ENCODE measurements at regions not wholly inside any gene's neighbourhood (a gene's known extent, or its start where the extent isn't known, plus 50 kb on each side); places are given as distances from the start of the nearest gene placed in this dataset.

DNA sequence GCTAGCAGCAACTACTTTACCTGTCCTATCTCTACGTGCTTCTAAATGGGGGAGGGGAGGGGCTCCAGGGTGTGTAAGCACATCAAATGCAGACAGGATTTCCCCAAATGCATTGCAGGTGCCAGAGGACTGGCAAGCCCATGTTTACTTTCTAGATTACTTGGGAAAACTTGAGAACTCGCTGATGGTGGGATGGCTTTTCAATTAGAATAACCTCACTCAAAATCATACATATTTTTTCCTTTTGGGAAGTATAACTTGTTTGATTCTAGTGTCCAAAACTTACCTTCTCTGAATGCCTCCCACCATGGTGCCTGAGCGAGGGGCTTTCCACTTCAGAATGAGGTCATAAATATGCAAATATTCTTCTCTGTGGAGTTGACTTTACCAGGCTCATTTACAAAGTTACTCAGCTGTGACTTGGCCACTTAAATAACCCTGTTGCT is 191.3 kb upstream of the RHOBTB1 start:
- Histone ChIP-seq H3K27ac (ENCODE audit: low read depth, low read length) (no peak overlapping the region), H3K4me3 (ENCODE audit: low read depth, low read length) (no peak overlapping the region), H3K27me3 (ENCODE audit: control insufficient read depth, insufficient read depth, low read length) (no peaks in the 10 kb centered on the region), H3K9me3 (ENCODE audit: control insufficient read depth, insufficient read depth, low read length) (no peaks in the 10 kb centered on the region)
- TF ChIP-seq, protein P1, sequence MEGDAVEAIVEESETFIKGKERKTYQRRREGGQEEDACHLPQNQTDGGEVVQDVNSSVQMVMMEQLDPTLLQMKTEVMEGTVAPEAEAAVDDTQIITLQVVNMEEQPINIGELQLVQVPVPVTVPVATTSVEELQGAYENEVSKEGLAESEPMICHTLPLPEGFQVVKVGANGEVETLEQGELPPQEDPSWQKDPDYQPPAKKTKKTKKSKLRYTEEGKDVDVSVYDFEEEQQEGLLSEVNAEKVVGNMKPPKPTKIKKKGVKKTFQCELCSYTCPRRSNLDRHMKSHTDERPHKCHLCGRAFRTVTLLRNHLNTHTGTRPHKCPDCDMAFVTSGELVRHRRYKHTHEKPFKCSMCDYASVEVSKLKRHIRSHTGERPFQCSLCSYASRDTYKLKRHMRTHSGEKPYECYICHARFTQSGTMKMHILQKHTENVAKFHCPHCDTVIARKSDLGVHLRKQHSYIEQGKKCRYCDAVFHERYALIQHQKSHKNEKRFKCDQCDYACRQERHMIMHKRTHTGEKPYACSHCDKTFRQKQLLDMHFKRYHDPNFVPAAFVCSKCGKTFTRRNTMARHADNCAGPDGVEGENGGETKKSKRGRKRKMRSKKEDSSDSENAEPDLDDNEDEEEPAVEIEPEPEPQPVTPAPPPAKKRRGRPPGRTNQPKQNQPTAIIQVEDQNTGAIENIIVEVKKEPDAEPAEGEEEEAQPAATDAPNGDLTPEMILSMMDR (IDR thresholded peaks at IDR 0.05; ENCODE audit: low read depth, low read length) = no peak
- POLR2A ChIA-PET = no interaction called here
- no peak for DNase-seq (ENCODE audit: low read depth, low spot score)
- CTCF ChIA-PET = no interaction called here

GRCh38 chr10:61130366-61130765 is 186.4 kb upstream of the RHOBTB1 start:
- H3K9me3 ChIP-seq (ENCODE audit: control insufficient read depth, insufficient read depth, low read length) = no peaks in the 10 kb centered on the region
- no peak overlapping the region for H3K4me3 ChIP-seq (ENCODE audit: low read depth, low read length)
- DNase-seq (ENCODE audit: low read depth, low spot score) = no peak
- CTCF ChIA-PET = interaction anchor here (3.8 kb wide), 1 partner anchor 10 kb away, joined by 18 read pairs; no protein-coding TSS in a partner anchor
- POLR2A ChIA-PET = no interaction called here
- H3K27me3 ChIP-seq (ENCODE audit: control insufficient read depth, insufficient read depth, low read length) = no peaks in the 10 kb centered on the region
- TF ChIP-seq, protein P1 (IDR thresholded peaks at IDR 0.05; ENCODE audit: low read depth, low read length) = no peak
- H3K27ac ChIP-seq (ENCODE audit: low read depth, low read length) = no peak overlapping the region

DNA sequence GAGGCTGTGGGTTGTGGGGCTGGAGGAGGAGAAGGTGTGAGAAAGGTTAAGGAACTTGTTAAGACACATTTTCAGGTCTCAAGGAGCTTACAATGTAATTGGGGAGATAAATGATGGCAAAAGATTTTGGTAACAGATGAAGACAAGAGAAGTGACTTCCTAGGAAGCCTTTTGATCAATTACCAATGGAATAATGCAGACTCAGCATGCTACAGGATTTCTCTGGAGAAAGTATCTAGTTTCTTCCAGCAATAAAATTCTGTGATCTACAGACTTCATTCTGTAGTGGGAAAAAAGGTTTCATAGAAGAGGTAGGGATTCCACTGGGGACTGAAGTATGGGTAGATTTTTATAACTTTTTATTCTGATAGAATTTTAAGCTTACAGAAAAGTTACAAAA is 184.2 kb upstream of the RHOBTB1 start:
- POLR2A ChIA-PET = no interaction called here
- no peaks in the 10 kb centered on the region for H3K9me3 ChIP-seq (ENCODE audit: control insufficient read depth, insufficient read depth, low read length)
- no peak overlapping the region for H3K27ac ChIP-seq (ENCODE audit: low read depth, low read length)
- CTCF ChIA-PET = interaction anchor here (1.0 to 3.8 kb wide), 2 partner anchors 9 to 13 kb away, joined by 3 to 18 read pairs; no protein-coding TSS in a partner anchor
- H3K27me3 ChIP-seq (ENCODE audit: control insufficient read depth, insufficient read depth, low read length) = no peaks in the 10 kb centered on the region
- no peak for DNase-seq (ENCODE audit: low read depth, low spot score)
- no peak overlapping the region for H3K4me3 ChIP-seq (ENCODE audit: low read depth, low read length)
- TF ChIP-seq, protein P1 (IDR thresholded peaks at IDR 0.05; ENCODE audit: low read depth, low read length) = no peak

DNA sequence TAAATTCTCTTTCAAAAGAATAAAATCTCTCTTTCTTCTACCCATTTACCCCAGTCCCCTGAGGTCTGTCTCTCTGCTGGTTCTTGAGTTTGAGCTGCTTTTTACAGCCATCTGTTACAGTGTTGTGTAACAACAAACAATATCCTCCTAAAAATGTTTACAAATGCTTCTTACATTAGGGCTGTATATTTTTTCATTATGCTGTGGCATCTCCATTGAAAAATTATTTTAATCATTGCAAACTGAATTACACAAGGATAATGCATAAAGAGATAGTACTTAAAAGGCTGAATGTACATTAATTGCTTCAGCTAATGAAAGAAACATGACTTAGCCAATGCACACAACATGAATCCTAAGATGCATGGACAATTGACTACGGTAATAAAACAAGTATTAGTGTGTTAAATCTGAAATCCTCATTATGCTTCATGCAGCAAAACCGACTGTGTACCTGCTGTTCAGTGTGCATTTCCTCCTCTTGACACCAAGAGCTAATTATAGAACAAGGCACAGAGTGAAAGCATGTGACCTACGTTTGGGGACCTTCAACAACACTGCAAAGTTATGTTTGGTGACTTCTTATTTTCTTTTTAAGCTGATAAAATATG is 181.7 kb upstream of the RHOBTB1 start:
- TF ChIP-seq, protein P1 (IDR thresholded peaks at IDR 0.05; ENCODE audit: low read depth, low read length) = no peak
- POLR2A ChIA-PET = no interaction called here
- H3K27ac ChIP-seq (ENCODE audit: low read depth, low read length) = no peak overlapping the region
- DNase-seq (ENCODE audit: low read depth, low spot score) = no peak
- CTCF ChIA-PET = interaction anchor here (1.4 kb wide), 1 partner anchor 15 kb away, joined by 5 read pairs; no protein-coding TSS in a partner anchor
- H3K27me3 ChIP-seq (ENCODE audit: control insufficient read depth, insufficient read depth, low read length) = no peaks in the 10 kb centered on the region
- H3K4me3 ChIP-seq (ENCODE audit: low read depth, low read length) = no peak overlapping the region
- H3K9me3 ChIP-seq (ENCODE audit: control insufficient read depth, insufficient read depth, low read length) = no peaks in the 10 kb centered on the region

DNA sequence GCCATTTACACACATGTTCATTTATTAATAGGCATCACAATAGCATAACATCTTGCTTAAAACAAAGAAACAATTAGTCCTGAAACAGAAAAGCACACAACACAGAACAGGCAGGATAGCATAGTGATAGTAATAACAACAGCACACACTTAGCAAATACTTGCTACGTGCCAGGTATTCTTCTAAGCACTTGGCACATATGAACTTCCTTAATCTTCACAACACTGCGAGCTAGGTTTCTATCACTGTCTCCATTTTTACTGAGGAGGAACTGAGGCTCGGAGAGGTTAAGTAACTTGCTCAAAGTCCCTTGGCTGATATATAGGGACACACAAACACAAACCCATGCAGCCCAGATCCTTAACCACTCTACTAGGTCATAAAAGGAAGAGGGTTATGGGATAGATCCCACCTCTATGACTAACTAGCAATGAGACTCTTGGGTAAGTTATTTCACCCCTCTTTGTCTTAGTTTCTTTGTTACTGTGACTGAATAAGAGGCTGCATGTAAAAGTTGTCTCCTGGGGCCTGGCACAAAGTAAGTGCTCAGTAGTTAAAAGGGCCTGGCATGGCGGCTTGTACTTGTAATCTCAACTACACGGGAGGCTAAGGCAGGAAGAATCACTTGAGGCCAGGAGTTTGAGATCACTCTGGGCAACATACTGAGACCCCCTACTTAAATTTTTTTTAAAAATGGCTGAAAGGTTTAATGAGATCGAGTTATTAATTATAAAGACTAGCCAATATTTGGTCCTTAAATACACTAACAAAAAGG is 181.0 kb upstream of the RHOBTB1 start:
- ChIA-PET POLR2A (no interaction called here), CTCF (interaction anchor here (1.4 kb wide), 1 partner anchor 15 kb away, joined by 5 read pairs; no protein-coding TSS in a partner anchor)
- H3K4me3 ChIP-seq (ENCODE audit: low read depth, low read length) = no peak overlapping the region

More for the DNA sequence above, 181.0 kb upstream of the RHOBTB1 start:
- Histone ChIP-seq H3K27ac (ENCODE audit: low read depth, low read length) (no peak overlapping the region), H3K27me3 (ENCODE audit: control insufficient read depth, insufficient read depth, low read length) (no peaks in the 10 kb centered on the region), H3K9me3 (ENCODE audit: control insufficient read depth, insufficient read depth, low read length) (no peaks in the 10 kb centered on the region)
- TF ChIP-seq, protein P1 (IDR thresholded peaks at IDR 0.05; ENCODE audit: low read depth, low read length) = no peak
- DNase-seq (ENCODE audit: low read depth, low spot score) = no peak
